ENCODE measurements at regions not wholly inside any gene's neighbourhood (a gene's known extent, or its start where the extent isn't known, plus 50 kb on each side); places are given as distances from the start of the nearest gene placed in this dataset.

DNA sequence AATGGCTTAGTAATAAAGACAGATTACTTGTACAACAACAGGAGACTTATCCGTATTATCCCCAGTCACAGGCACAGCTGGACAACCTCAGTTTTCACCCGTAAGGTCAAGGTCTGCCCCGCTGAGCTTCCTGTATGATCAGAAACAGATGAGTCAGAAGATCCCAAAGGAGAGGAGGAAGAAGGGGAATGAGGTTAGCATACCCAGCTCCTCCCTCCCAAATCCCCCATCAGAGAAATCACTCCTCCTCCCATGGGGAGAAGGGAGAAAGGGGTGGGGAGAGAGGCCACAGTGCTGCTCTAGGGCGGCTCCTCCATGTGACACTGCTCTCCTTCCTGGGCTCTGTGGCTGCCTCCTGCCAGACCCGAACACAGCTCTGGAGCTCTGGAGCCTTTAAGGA, 53.8 kb upstream of the SPTBN1 start:
- Histone ChIP-seq H3K4me2 (ENCODE audit: low read length) (no peak overlapping the region), H3K36me3 (ENCODE audit: insufficient read depth, low read length) (no peaks in the 10 kb centered on the region), H3K27ac (ENCODE audit: low read depth, low read length, poor library complexity, severe bottlenecking) (no peak overlapping the region), H3K9me2 (ENCODE audit: insufficient read depth, low read length) (no peaks in the 10 kb centered on the region), H2AFZ (ENCODE audit: low read length) (no peak overlapping the region), H3K79me2 (ENCODE audit: insufficient read depth, low read depth, low read length) (no peaks in the 10 kb centered on the region), H4K20me1 (ENCODE audit: insufficient read depth, low read length) (no peaks in the 10 kb centered on the region), H3K9me3 (ENCODE audit: low read length) (no peaks in the 10 kb centered on the region), H3K4me1 (ENCODE audit: insufficient read depth, low read length, poor library complexity, severe bottlenecking) (peaks cover 24% of the 10 kb centered on the region), H3K4me3 (ENCODE audit: low read depth, low read length, poor library complexity, severe bottlenecking) (no peak overlapping the region)
- no TSS peak for BruUV-seq (replicated peaks)
- DNase-seq (ENCODE audit: low spot score) = no peak
- CTCF ChIA-PET (ENCODE audit: unreplicated experiment) = no interaction called here
- POLR2A ChIA-PET = interaction anchor here (1.0 kb wide), 1 partner anchor 25 kb away, joined by 3 read pairs; no protein-coding TSS in a partner anchor
- intact Hi-C loops (cut with micrococcal nuclease; ENCODE audit: unreplicated experiment) = no loop called here
- no peak for TF ChIP-seq CTCF (conservative IDR thresholded peaks at IDR 0.05; ENCODE audit: low read length)
- TF ChIP-seq EZH2phosphoT487 (IDR thresholded peaks at IDR 0.05; ENCODE audit: borderline replicate concordance, low read depth, low read length) = no peak

DNA sequence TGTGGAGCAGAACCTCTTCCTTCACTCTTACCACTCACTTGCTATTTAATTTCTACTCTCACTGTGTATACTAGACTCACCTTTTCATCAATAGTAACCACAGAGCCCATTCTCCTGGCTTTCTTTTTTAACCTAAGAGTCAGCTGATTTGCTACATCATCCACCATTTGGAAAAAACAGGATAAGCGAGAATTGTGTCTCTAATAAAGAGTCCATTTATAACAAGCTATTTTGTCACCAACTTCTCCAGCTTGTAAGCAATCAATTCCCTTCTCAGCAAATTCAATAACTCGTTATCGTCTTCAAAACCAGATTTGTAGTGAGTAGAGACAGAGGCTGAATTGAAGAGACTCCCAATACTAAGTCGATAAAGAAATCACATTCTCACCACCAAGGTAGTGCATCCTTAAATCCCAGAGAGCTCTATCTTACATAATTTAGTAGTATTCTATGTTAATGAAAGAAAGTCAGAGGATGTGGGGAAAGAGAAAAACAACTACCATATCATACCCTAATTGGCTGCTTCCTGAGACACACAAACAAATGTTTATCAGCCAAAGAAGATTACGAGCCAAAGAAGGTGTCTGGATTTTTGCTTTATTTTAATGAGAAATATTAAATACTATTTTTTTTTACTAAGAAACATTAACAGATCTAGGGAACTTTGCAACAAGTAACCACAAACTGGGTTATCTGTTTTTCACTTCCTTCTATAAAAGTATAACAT, 52.5 kb upstream of the SPTBN1 start:
- DNase-seq (ENCODE audit: low spot score) = no peak
- Histone ChIP-seq H3K4me3 (ENCODE audit: low read depth, low read length, poor library complexity, severe bottlenecking) (no peak overlapping the region), H3K27ac (ENCODE audit: low read depth, low read length, poor library complexity, severe bottlenecking) (peak overlapping the region; percentile 3), H3K9me2 (ENCODE audit: insufficient read depth, low read length) (no peaks in the 10 kb centered on the region), H4K20me1 (ENCODE audit: insufficient read depth, low read length) (no peaks in the 10 kb centered on the region), H3K4me2 (ENCODE audit: low read length) (peak overlapping the region; percentile 28), H3K9me3 (ENCODE audit: low read length) (no peaks in the 10 kb centered on the region), H2AFZ (ENCODE audit: low read length) (0 out of 2 replicates have a peak overlapping the region, but pooled peaks have one; percentile 4), H3K4me1 (ENCODE audit: insufficient read depth, low read length, poor library complexity, severe bottlenecking) (peaks cover 24% of the 10 kb centered on the region), H3K79me2 (ENCODE audit: insufficient read depth, low read depth, low read length) (no peaks in the 10 kb centered on the region), H3K36me3 (ENCODE audit: insufficient read depth, low read length) (no peaks in the 10 kb centered on the region)
- ChIA-PET CTCF (ENCODE audit: unreplicated experiment) (interaction anchor here (0.9 kb wide), 1 partner anchor 68 kb away, joined by 3 read pairs; no protein-coding TSS in a partner anchor), POLR2A (interaction anchor here (0.5 to 1.1 kb wide), 4 partner anchors 42 to 407 kb away, joined by 3 to 4 read pairs (median 3); no protein-coding TSS in a partner anchor)
- intact Hi-C loops (cut with micrococcal nuclease; ENCODE audit: unreplicated experiment) = no loop called here
- TF ChIP-seq EZH2phosphoT487 (IDR thresholded peaks at IDR 0.05; ENCODE audit: borderline replicate concordance, low read depth, low read length) (no peak), CTCF (conservative IDR thresholded peaks at IDR 0.05; ENCODE audit: low read length) (no peak)
- no TSS peak for BruUV-seq (replicated peaks)

- Histone ChIP-seq H3K4me1 (ENCODE audit: insufficient read depth, low read length, poor library complexity, severe bottlenecking) (peaks cover 24% of the 10 kb centered on the region), H3K4me3 (ENCODE audit: low read depth, low read length, poor library complexity, severe bottlenecking) (peak overlapping the region; percentile 26), H3K9me3 (ENCODE audit: low read length) (no peaks in the 10 kb centered on the region), H3K9me2 (ENCODE audit: insufficient read depth, low read length) (no peaks in the 10 kb centered on the region), H3K4me2 (ENCODE audit: low read length) (peak overlapping the region; percentile 60), H3K27ac (ENCODE audit: low read depth, low read length, poor library complexity, severe bottlenecking) (peak overlapping the region; percentile 34), H4K20me1 (ENCODE audit: insufficient read depth, low read length) (no peaks in the 10 kb centered on the region), H3K79me2 (ENCODE audit: insufficient read depth, low read depth, low read length) (no peaks in the 10 kb centered on the region), H2AFZ (ENCODE audit: low read length) (peak overlapping the region; percentile 71; the same call in 1 of the 2 replicates), H3K36me3 (ENCODE audit: insufficient read depth, low read length) (no peaks in the 10 kb centered on the region)
- ChIA-PET POLR2A (interaction anchor here (0.5 to 1.1 kb wide), 3 partner anchors 41 to 260 kb away, joined by 3 read pairs; no protein-coding TSS in a partner anchor), CTCF (ENCODE audit: unreplicated experiment) (interaction anchor here (0.9 kb wide), 1 partner anchor 68 kb away, joined by 3 read pairs; no protein-coding TSS in a partner anchor)
- peak; percentile 42 for DNase-seq (ENCODE audit: low spot score)
- TF ChIP-seq EZH2phosphoT487 (IDR thresholded peaks at IDR 0.05; ENCODE audit: borderline replicate concordance, low read depth, low read length) (no peak), CTCF (conservative IDR thresholded peaks at IDR 0.05; ENCODE audit: low read length) (no peak)
- no TSS peak for BruUV-seq (replicated peaks)
- intact Hi-C loops (cut with micrococcal nuclease; ENCODE audit: unreplicated experiment) = no loop called here
Observed at GRCh38 chr2:54404270-54404669, 51.9 kb upstream of the SPTBN1 start.

All from OCI-LY7 (cell line).